ENCODE measurements at regions not wholly inside any gene's neighbourhood (a gene's known extent, or its start where the extent isn't known, plus 50 kb on each side); places are given as distances from the start of the nearest gene placed in this dataset.
"Not testable (repeated sequence)": the region's sequence is repeated elsewhere in the genome, so short reads cannot be mapped to it uniquely, and the experiment has no call there.

- H3K4me2 ChIP-seq (ENCODE audit: low read depth, low read length) = no peak overlapping the region
- no peak overlapping the region for H3K4me3 ChIP-seq (replicated peaks in 1 of 3; ENCODE audit: insufficient read depth in 1 of 3, low read depth in 2 of 3, low read length in 3 of 3)
- no peaks in the 10 kb centered on the region for H4K20me1 ChIP-seq (ENCODE audit: insufficient read depth, low read length)
- TF ChIP-seq STAG1 (CRISPR knock-in tag; IDR thresholded peaks at IDR 0.05) (no peak), TEAD3 (CRISPR knock-in tag; optimal IDR thresholded peaks at IDR 0.05; ENCODE audit: borderline replicate concordance) (no peak), ZC3H13 (CRISPR knock-in tag; IDR thresholded peaks at IDR 0.05) (no peak), ZHX1 (CRISPR knock-in tag; IDR thresholded peaks at IDR 0.05; ENCODE audit: low read depth) (no peak), PRDM4 (CRISPR knock-in tag; IDR thresholded peaks at IDR 0.05; ENCODE audit: borderline replicate concordance) (no peak)
- CTCF ChIA-PET (ENCODE audit: low intra/inter-chr PET ratio, low total read pairs) = no interaction called here
- DNase-seq (ENCODE audit: low spot score) (no peak), FAIRE-seq (no peak), ATAC-seq (no peak)
- H3K9me3 ChIP-seq (ENCODE audit: low read length) = no peaks in the 10 kb centered on the region
- POLR2A ChIA-PET = no interaction called here
- H3K36me3 ChIP-seq (replicated peaks in 1 of 2; ENCODE audit: control insufficient read depth in 1 of 2, insufficient read depth in 2 of 2, low read length in 2 of 2) = no peaks in the 10 kb centered on the region
- in situ Hi-C loops (cut with HindIII; ENCODE audit: extremely low pct_ligation_motif_present, low pct_unique_long_range_greater_than_20kb) (loop anchor here (25.0 kb wide), 2 partner anchors 312 to 587 kb away; partner anchors contain the start of gene PAPPA), intact Hi-C loops (cut with micrococcal nuclease; ENCODE audit: unreplicated experiment) (no loop called here)
- H3K79me2 ChIP-seq (ENCODE audit: insufficient read depth, low read length) = no peaks in the 10 kb centered on the region
- no peak overlapping the region for H2AFZ ChIP-seq (ENCODE audit: low read length)
- no peaks in the 10 kb centered on the region for H3K4me1 ChIP-seq (ENCODE audit: insufficient read depth, low read length)
- no peak overlapping the region for H3K27ac ChIP-seq (ENCODE audit: extremely low read length, insufficient read depth, low read length)
- WGBS (ENCODE audit: low lambda C conversion rate) = 0% methylated on average over 1 of the region's 1 CpG
- H3K27me3 ChIP-seq (ENCODE audit: control insufficient read depth in 1 of 2, insufficient read depth in 2 of 2, low read length in 2 of 2) = no peaks in the 10 kb centered on the region
- no TSS peak for BruUV-seq (replicated peaks)
- H3K9ac ChIP-seq (ENCODE audit: insufficient read depth, low read depth, low read length) = no peak overlapping the region
Observed at GRCh38 chr9:115575147-115575546, 457.2 kb upstream of the TNC start.

- H3K36me3 ChIP-seq (replicated peaks in 1 of 2; ENCODE audit: control insufficient read depth in 1 of 2, insufficient read depth in 2 of 2, low read length in 2 of 2); BruUV-seq (replicated peaks); H3K4me3 ChIP-seq (replicated peaks in 1 of 3; ENCODE audit: insufficient read depth in 1 of 3, low read depth in 2 of 3, low read length in 3 of 3); H3K27ac ChIP-seq (ENCODE audit: extremely low read length, insufficient read depth, low read length); H4K20me1 ChIP-seq (ENCODE audit: insufficient read depth, low read length); H2AFZ ChIP-seq (ENCODE audit: low read length); ATAC-seq; DNase-seq (ENCODE audit: low spot score); intact Hi-C loops (cut with micrococcal nuclease; ENCODE audit: unreplicated experiment); FAIRE-seq; H3K9ac ChIP-seq (ENCODE audit: insufficient read depth, low read depth, low read length); H3K4me1 ChIP-seq (ENCODE audit: insufficient read depth, low read length); CTCF ChIA-PET (ENCODE audit: low intra/inter-chr PET ratio, low total read pairs); H3K9me3 ChIP-seq (ENCODE audit: low read length); H3K27me3 ChIP-seq (ENCODE audit: control insufficient read depth in 1 of 2, insufficient read depth in 2 of 2, low read length in 2 of 2); H3K4me2 ChIP-seq (ENCODE audit: low read depth, low read length); H3K79me2 ChIP-seq (ENCODE audit: insufficient read depth, low read length); POLR2A ChIA-PET: not testable (repeated sequence)
- in situ Hi-C loops (cut with HindIII; ENCODE audit: extremely low pct_ligation_motif_present, low pct_unique_long_range_greater_than_20kb) = loop anchor here (25.0 kb wide), 2 partner anchors 302 to 577 kb away; partner anchors contain the start of gene PAPPA
- WGBS (ENCODE audit: low lambda C conversion rate) = 15% methylated on average over 4 of the region's 5 CpGs
Observed at GRCh38 chr9:115585458-115585857, 467.5 kb upstream of the TNC start.
